Activated CD4-positive, alpha-beta T cell treated with anti-CD3 and anti-CD28 coated beads, Interleukin-2, amount 50 U/mL, for 48 hours (primary cell): ENCODE measurements at regions not wholly inside any gene's neighbourhood (a gene's known extent, or its start where the extent isn't known, plus 50 kb on each side); places are given as distances from the start of the nearest gene placed in this dataset.
"Not testable (repeated sequence)": the region's sequence is repeated elsewhere in the genome, so short reads cannot be mapped to it uniquely, and the experiment has no call there.

Experiments used
- DNase-seq, 2 experiments: peaks; one replicate each; pipeline ENCODE4 v3.0.0-alpha.2; 2020

DNA sequence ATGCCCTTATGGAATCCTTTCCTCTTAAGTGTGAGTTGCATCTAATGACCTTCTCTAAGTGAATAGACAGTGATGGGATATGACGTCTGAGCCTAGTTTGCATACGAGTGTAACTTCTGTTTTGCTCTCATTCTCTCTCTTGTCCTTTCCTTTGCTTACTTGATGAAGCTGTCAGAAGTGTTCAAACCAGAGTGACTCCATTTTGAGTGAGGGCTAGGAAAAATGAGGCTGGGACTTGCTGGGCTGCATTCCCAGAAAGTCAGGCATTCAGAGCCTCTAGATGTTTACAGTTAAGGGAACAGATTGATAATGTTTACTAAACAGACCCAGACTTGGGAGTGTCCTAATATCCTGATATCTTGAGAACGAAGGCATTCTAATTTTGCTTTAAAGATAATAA is 311.2 kb upstream of the SOX4 start:
- not testable (repeated sequence) for DNase-seq

DNA sequence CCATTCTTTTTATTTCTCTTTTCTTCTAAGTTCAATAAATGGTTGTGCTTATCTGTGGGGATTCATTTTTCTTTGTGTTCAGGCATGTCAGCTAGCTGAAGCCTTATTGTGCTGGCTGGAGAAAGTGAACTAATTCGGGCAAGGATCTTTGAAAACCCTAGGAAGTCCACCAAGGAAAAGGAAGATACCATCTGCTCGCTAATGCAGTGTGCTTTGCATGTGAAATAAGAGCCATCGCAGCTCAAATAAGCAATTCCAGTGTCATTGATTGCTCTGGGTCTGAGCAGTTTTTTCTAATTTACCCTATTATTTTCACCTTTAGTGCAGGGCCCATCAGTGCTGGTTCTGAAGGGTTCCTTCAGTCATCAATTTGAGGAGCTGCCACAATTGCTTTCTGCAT is 309.4 kb upstream of the SOX4 start:
- DNase-seq = no peak

DNA sequence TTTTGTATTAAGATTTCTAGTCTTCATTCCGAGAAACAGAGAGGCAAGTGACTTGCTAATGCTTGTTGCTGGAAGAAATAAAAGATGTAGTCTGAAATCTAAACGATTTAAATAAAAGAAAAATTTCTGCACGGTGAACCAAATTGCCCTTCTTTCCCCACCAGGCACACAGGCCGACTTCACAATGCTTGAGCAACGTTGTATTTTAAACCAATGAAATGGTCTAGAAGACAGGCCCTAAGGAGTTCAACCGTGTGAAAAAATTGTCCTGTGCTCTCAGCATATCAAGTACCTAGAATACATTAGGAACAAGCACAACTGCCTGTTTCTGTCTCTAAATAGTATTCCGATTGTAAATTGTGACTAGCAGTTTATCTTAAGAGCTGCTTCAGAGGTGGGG is 308.8 kb upstream of the SOX4 start:
- DNase-seq = no peak

DNA sequence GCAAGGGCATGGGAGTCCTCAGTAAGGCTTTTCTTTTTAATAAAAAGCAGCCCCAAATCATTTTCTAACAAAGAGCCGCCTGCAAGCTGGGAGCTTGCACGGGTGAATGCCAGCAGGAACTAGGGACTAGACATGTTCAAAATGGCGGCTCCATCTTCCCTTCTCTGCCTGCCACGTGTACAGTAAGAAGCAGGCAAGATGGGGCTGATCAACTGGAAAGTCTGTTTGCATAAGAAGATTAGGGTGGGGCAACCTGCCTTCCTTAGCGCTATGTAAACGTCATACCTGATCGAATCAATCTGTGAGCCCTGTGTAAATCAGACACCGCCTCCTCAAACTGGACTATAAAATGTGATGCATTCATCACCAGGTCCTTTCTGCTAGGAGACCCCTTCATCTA is 299.4 kb upstream of the SOX4 start:
- DNase-seq = no peak

DNA sequence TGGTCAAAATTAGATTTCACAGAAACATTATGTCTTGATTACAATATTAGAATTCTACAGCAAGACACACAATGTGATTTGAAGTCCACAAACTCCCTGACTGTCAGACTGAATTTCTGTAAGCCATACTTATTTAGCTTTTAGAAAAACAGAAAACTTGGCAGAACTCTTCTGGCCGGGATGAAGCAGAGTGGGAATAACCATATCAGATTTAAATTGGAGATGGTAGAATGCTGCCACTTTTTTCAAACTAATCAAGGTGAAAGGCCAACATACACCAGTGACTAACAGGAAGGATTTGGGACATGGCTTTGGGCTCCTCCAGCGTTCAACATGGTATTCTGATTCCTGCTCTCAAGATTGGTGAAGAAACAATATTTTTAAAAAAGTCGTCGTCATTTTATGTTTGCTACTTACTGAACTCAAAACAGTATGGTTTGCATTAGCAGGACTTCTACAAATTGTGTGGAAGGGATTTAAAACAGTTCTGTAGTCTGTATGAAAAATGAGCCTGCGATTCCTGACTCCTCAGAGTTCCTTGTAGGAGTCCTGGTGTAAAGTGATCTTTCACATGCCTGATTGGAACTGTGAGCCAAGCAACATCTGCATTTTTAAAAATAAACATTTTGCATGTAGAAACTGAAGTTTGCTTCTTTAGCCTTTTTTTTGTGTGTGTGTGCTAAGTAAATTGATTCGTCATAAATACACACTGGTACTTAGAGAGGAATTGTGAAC is 297.9 kb upstream of the SOX4 start:
- no peak for DNase-seq

DNA sequence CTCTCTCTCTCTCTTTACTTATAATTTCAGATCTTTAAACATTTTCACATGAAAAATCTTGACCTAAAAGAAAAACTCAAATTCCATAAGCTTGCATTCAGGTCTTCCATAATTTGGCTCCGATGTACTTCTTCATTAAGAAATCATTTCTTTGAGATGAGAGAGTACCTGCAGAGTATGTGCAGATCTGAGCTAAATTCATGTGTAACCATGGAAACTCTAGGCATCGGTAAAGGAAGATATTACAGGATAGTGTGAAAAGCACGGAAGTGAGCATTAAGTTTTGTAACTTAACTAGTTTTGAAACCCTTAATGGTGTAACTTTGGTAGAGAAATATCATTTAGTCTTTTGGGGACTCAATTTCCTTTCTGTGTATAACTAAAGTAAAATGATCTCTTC is 295.9 kb upstream of the SOX4 start:
- DNase-seq = no peak

DNA sequence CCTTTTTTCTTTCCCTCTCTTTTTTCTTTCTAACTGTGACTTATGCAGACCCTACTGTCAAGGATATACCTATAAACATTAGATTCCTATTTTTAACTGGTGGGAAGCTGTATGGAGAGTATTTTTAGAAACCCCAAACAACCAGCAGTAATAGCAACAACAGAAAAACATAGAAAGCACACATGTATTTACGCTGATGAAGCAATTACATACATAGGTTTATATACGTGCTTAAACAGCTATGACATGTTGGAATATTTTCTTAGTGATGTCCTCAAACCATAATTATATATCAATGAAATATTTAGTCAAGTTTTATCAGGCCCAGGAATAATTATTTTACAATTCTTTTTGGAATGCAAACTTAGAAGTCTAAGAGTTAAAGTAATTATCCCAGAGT is 294.3 kb upstream of the SOX4 start:
- no peak for DNase-seq

DNA sequence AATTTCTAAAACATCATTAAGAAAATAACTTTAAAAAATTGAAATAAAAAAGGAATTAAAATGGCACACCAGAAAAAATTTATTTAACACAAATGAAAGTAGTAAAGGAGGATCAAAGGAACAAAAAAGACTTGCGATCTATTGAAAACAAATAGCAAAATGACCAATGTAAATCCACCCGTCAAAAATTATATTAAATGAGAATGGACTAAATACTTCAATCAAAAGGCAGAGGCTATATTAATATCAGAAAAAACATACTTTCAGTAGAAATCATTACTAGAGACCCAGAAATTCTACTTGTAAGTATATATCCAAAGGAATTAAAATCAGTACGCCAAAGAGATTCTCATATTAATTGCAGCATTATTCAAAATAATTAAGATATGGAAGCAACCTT is 293.1 kb upstream of the SOX4 start:
- DNase-seq = no peak

DNA sequence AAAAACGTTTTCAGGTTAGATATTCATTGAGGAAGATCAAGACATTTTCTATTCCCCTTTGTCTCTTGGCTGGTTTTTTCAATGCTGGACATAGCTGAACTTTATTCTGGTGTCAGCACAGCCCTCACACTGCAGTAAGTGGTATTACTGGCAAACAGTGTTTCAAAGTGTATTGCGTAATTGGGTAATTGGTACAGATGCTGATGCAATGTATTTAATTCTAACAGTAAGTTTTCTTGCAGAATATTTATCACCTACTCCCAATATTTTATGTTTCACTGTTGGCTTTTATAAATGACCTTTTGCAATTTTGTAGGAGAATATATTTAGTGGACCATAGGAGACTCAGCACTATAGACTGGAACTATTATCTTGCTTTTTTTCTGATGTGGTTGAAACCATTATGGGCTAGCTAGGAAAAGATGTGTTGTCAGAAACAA is 287.6 kb upstream of the SOX4 start:
- DNase-seq = no peak

DNA sequence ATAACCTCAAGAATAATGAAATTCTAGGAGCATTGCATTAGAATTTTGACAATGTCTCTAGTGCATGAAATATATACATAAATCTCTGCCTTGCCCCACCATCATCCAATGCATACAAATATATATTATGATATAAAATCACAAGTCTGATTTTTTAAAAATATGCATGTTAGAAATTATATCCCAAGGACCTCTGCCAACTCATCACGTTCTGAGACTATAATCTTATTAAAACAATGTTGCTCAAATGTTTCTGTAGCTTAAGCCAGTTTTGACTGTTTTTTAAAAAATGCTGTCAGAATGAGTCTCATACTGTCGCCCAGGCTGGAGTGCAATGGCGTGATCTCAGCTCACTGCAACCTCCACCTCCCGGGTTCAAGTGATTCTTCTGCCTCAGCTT is 287.0 kb upstream of the SOX4 start:
- DNase-seq = no peak

DNA sequence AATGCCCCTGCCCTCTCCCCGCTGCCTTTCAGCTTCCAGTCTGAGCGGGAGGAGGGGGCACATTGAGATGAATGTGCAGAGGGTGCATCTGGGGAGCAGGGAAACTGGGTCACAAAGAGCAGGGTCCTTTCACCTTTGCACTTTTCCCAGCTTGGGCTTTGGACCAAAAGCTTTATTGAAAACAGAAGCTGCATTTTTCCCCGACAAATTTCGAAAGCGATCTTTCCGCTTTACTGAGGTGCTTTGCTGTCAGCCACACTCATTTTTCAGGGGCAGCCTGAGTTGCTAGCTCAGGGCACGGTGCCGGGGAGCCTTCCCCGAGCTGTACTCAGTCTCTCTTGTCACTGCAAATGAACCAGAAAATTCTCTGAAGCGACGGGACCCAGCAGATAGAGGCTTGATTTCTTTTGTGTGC is 283.7 kb upstream of the SOX4 start:
- DNase-seq = no peak

DNA sequence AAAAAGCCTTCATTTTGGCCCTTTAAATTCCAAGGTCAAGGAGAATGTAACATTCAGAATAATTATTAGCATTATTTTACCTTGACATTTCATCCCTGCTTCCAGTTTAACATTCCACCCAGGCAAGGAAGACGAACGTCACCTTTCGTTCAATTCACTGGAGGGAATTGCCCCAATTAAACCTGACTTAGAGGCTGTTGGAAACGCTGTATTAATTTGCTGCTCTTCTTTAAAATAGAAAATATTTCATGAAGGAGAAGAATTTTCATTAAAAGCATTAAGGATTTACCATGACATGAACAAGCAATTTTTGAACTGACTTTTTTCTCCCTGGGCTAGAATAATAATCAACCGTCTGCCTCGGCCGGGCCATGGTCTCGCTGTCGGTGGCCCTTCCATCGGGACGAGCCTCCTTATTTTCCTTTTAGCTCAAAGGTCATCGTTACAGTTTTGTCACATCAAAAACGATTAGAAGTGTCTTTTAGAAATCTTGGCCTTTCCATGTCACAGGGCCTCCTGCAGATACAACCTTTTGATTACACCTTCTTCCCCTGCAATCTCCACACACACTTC is 282.9 kb upstream of the SOX4 start:
- no peak for DNase-seq

DNA sequence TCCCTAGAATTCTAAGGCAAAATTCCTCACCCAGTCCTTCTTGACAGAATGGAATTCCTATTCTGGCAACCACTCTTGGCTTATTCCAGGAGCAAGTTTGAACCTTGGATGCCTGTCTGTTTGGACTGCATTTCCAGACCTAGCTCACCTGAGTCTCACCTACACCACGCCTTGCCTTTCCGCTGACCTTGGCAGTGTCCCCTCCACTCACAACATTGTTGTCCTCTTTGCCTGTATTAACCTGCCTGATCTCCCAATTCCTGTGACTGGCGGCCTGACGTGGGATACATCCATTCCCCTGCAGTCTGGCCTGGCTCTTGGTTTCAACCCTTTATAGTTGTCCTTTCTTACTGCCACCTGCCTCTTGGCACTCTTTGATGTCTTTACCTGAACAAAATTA is 281.4 kb upstream of the SOX4 start:
- DNase-seq = no peak

DNA sequence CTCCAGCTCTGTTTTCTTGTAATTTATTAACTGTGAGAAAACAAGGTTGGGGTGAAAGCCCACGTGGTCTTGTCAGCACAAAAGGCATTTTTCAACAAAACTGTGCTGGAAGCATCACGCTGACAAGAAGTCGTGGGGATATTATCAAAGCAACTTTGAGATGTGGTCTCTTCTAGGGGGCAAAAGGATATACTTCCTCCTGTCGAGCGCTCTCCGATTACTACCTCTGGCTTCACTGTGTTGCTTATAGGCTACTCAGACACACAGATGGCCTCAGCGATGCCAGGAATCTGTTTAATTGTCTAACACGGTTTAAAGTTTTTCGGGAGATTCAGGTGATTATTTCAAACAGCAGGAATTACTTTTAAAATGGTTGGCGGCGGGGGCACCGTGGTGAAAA is 275.9 kb upstream of the SOX4 start:
- DNase-seq = no peak

DNA sequence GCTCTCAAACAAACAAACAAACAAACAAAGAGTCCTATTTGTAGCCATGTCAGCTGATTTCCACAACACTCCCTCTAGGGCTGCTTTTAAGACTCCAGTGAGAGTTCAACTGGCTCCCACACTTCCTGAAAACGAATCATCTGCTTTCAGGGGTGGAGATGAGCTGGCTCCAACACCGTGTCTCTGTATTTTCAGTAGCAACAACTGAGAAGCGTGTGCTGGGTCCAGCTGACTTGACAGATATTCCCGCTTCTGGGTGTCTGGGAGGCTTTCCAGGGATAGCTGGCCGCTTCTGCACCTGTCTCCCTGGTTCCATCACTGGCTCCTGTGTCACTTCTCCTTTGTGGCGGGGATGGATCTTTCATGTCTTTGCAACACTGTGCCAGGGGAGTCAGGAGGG is 272.5 kb upstream of the SOX4 start:
- no peak for DNase-seq

DNA sequence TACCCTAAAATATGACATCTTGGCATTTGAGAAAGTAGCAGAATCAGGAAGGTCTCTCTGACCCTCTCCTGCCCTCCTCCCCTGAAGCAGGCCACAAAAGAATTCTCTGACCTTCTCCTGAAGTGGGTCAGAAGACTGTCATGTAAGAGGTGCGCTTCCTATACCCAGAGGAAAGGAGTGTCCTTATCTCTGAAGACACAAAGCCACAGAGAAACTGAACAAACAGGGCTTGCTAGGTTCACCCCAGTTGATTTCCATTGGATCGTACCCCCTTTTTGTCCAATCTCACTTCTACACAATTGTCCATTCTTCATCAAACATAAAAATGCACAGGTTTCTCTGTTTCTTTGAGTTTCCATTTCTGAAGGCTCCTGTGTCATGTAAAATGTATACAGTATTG is 272.0 kb upstream of the SOX4 start:
- no peak for DNase-seq

DNA sequence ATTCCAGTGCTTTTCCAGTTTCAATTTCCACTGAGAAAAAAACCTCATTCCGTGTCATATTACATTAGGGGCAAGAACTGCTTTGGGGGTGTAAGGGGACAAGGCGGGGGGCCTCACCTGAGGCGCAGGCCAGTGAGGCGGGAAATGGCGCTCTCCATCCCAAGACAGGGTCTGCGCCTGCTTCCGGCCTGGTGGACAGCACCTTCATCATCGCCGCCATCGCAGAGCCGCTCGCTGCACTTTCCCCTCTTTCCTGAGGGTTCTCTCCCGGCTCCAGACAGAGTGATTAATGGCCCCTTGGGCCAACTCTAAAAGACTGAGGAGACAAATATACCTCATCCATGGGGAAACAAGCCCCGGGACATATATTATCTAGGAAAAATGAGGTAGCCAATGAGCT is 270.0 kb upstream of the SOX4 start:
- DNase-seq = no peak

DNA sequence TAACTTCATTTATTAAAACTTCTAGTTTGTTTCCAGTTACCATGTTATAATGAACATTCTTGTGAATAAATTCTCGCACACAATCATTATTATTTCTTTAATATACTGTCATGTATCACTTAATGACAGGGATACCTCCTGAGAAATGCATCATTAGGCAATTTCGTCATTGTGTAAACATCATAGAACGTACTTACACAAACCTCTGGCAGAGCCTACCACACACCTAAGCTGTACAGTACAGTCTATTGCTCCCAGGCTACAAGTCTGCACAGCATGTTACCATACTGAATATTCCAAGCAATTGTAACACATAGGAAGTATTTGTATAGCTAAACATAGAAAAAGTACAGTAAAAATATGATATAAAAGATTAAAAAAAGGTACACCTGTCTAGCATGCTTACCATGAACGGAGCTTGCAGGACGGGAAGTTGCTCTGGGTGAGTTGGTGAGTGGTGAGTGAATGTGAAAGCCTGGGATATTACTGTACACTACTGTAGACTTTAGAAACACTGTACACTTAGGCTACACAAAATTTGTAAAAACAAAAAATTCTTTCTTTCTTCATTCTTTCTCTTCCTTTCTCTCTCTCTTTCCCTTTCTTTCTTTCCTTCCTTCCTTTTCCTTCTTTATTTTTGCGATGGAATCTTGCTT is 268.2 kb upstream of the SOX4 start:
- DNase-seq = no peak

DNA sequence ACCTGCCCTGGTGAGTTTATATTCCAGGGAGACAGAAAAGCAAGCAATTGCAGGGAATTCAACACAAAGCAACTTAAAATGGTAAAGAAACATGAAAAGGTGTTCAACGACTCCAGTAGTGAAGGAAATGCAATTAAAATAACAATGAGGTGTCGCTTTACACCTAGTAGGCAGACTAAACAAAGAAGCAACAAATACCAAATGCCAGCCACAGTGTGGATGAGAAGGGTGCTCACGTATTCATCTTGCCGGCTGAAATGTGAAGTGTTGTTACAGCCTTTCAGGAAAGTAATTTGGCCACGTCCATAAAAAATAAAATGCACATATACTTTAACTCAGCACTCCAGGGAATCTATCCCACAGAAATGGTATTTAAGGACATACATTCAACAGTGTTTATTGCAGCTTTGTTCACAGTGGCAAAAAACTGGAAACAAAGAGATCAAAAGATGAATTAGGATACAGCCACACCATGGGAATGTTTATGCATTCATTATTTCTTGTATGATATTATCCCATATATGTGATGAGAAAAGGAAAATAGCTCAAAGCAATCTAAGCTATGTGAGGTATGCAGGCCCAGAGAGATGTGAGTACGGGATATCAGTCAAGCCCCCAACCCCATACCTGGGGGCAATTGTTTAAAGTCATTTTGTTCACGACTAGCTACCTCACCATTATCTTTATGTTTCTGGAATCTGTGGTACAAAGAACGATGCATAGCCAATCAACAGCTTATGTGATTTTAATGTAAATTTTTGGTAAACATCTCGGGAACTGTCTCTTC is 266.0 kb upstream of the SOX4 start:
- no peak for DNase-seq

DNA sequence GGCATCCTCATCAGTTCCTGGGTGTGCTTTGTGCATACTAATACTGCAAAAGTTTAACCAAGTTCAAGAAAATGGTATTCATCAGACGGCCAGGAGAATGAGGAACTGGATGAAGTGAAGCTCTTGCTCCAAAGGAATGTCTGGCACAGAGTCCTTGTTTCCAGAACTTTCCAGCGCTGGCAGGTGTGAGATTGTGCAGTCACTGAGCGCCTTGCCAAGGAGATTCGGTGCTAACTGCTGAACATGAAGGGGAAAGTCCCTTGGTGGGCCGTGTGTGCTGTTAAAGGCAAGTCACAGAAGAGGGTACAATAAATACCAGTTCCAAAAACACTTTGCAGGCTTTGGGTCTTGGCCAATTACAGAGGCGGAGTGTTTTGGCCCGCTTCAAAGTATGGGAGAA is 262.3 kb upstream of the SOX4 start:
- no peak for DNase-seq

DNA sequence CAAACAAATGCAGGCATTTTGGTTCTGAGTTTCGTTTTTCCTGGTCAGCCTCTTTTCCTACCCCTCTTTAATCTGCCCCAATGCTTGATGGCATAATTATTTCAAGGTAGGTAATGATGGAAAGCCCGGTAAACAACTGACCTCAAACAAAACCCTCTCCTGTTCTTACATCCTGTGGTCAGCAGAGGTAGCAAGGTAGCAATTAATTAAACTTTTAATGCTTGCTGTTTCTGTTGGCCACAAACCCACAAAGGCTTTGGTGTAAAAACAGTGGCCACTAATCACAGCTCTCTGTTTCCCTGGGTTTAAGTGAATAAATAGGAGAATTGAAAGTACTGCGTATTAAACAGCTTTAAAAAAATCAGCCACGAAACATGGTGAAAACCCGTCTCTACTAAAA is 261.5 kb upstream of the SOX4 start:
- no peak for DNase-seq

DNA sequence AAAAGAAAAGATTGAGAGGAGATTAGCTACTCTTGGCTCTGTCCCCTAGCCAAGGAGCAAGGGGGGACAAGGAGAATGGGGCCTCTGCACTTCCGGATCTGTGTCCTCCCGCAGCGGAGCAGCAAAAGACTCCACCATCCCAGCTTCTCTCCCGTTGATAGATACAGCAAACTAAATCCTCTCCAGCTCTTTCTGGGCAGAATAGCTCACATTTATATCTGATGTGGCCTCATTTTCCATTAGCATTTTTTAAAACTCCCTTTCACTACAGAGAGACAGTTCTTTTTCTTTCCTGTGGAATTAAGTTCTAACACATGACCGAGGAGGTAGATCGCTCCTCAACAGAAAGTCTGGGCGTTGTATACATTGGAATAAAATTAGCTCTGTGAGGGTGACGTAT is 260.9 kb upstream of the SOX4 start:
- DNase-seq = no peak

DNA sequence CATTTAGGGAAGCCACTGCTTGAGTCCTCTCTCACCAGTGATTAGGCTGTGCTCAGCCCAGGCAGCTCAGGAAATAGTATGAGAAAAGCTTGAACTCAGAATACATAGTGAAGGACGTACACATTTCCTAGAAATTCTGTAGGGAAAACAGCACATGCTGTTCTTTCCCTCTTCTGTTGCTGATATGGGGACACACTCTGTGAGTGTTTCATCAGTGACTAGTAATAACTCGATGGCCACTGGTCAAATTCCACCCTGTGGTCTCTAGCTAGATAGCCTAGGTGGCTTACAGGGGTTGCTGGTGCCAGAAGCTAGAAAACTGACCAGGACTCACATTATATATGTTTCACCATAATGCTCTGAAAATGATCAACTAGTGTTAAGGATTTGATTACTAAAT is 259.8 kb upstream of the SOX4 start:
- DNase-seq = no peak

DNA sequence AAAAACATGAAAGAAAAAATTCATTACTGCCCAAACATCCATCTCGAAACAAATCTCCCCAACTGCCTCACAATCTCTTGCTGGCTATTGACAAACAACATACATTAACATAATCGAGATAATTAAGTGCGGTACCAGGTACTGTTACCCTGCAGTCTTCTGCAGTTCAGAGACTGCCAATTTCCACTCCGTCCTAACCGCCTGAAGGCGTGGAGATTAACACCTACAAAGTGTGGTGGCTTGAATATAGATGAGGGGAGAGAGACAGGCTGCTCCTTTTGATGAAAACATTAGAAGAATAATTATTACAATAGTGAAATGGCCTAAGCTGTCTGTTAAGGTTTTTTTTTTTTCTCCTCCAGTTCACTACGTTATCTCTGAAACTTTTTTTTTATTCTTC is 258.9 kb upstream of the SOX4 start:
- no peak for DNase-seq
